ENCODE measurements at regions not wholly inside any gene's neighbourhood (a gene's known extent, or its start where the extent isn't known, plus 50 kb on each side); places are given as distances from the start of the nearest gene placed in this dataset.
"Not testable (repeated sequence)": the region's sequence is repeated elsewhere in the genome, so short reads cannot be mapped to it uniquely, and the experiment has no call there.

- DNase-seq (ENCODE audit: low spot score): no peak
- H3K27ac ChIP-seq: no peak overlapping the region
- no peak for TF ChIP-seq CTCF (IDR thresholded peaks at IDR 0.05)
- H3K4me3 ChIP-seq: no peak overlapping the region
Measured at GRCh38 chrX:73390628-73391567, 56.0 kb upstream of the CDX4 start.

- peak; percentile 46 for DNase-seq (ENCODE audit: low spot score)
- H3K27ac ChIP-seq: no peak overlapping the region
- H3K4me3 ChIP-seq: no peak overlapping the region
- no peak for TF ChIP-seq CTCF (IDR thresholded peaks at IDR 0.05)
Measured at GRCh38 chrX:73366696-73367095, 80.2 kb upstream of the CDX4 start.

- not testable (repeated sequence) for H3K4me3 ChIP-seq; DNase-seq (ENCODE audit: low spot score); H3K27ac ChIP-seq
Measured at GRCh38 chrX:73357294-73357693, 89.6 kb upstream of the CDX4 start.

GRCh38 chrX:73348977-73349376 is 97.9 kb upstream of the CDX4 start:
- H3K4me3 ChIP-seq: no peak overlapping the region
- no peak for TF ChIP-seq CTCF (IDR thresholded peaks at IDR 0.05)
- no peak for DNase-seq (ENCODE audit: low spot score)
- no peak overlapping the region for H3K27ac ChIP-seq

- no peak overlapping the region for H3K4me3 ChIP-seq
- no peak for DNase-seq (ENCODE audit: low spot score)
- TF ChIP-seq CTCF (IDR thresholded peaks at IDR 0.05): no peak
- H3K27ac ChIP-seq: no peak overlapping the region
Measured at GRCh38 chrX:73337366-73337765, 109.5 kb upstream of the CDX4 start.

GRCh38 chrX:73289039-73289438 is 74.4 kb upstream of the NAP1L2 start:
- no peak overlapping the region for H3K27ac ChIP-seq
- H3K4me3 ChIP-seq: no peak overlapping the region
- no peak for DNase-seq (ENCODE audit: low spot score)
- no peak for TF ChIP-seq CTCF (IDR thresholded peaks at IDR 0.05)

DNA sequence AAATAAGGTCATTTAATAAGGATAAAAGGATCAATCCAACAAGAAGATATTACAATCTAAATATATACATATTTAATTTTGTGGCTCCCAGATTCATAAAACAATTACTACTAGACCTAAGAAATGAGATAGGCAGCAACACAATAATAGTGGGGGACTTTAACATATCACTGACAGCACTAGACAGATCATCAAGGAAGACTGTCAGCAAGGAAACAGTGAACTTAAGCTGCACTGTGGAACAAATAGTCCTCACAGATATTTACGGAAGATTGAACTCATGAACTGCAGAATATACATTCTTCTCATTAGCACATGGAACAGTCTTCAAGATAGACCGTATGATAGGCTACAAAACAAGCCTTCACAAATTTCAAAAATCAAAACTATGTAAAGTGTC is 56.1 kb upstream of the NAP1L2 start:
- Histone ChIP-seq H3K4me3 (no peak overlapping the region), H3K27ac (no peak overlapping the region)
- TF ChIP-seq CTCF (IDR thresholded peaks at IDR 0.05): no peak
- DNase-seq (ENCODE audit: low spot score): no peak

Data from coronary artery (tissue), 2 donors.